ENCODE measurements at regions not wholly inside any gene's neighbourhood (a gene's known extent, or its start where the extent isn't known, plus 50 kb on each side); places are given as distances from the start of the nearest gene placed in this dataset.

- Mint-ChIP-seq H3K4me3 (ENCODE audit: unreplicated experiment) (no peak overlapping the region), H3K27me3 (ENCODE audit: unreplicated experiment) (no peaks in the 10 kb centered on the region), H3K9me3 (ENCODE audit: unreplicated experiment) (no peaks in the 10 kb centered on the region), H3K27ac (ENCODE audit: unreplicated experiment) (no peak overlapping the region), H3K4me1 (ENCODE audit: unreplicated experiment) (no peaks in the 10 kb centered on the region), H3K36me3 (ENCODE audit: low read depth, unreplicated experiment) (no peaks in the 10 kb centered on the region)
- TF ChIP-seq CTCF (IDR thresholded peaks at IDR 0.05; ENCODE audit: unreplicated experiment), result no peak
- no peak for DNase-seq (ENCODE audit: low spot score)
Measured at GRCh38 chr7:1383398-1384112, 75.7 kb downstream of the MICALL2 start.

DNA sequence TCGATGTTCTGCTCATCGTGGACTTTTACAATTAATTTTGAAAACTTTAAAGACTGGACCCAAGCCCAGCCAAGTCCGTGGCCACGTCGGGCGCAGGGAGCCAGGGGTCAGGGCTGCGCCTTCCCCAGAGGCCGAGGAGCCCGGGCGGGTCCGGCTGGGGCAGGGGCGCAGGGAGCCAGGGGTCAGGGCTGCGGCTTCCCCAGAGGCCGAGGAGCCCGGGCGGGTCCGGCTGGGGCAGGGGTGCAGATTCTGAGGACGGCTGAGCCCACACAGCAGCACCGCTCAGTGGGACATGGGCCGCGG, 75.2 kb downstream of the MICALL2 start:
- DNase-seq (ENCODE audit: low spot score), result no peak
- no peaks in the 10 kb centered on the region for H3K4me1 Mint-ChIP-seq (ENCODE audit: unreplicated experiment)

More for the DNA sequence above, 75.2 kb downstream of the MICALL2 start:
- no peak overlapping the region for H3K4me3 Mint-ChIP-seq (ENCODE audit: unreplicated experiment)
- H3K36me3 Mint-ChIP-seq (ENCODE audit: low read depth, unreplicated experiment), result no peaks in the 10 kb centered on the region
- TF ChIP-seq CTCF (IDR thresholded peaks at IDR 0.05; ENCODE audit: unreplicated experiment), result no peak
- no peak overlapping the region for H3K27ac Mint-ChIP-seq (ENCODE audit: unreplicated experiment)
- H3K27me3 Mint-ChIP-seq (ENCODE audit: unreplicated experiment), result no peaks in the 10 kb centered on the region
- H3K9me3 Mint-ChIP-seq (ENCODE audit: unreplicated experiment), result no peaks in the 10 kb centered on the region

Measured in endothelial cell (in vitro differentiated cells).